ENCODE measurements at regions not wholly inside any gene's neighbourhood (a gene's known extent, or its start where the extent isn't known, plus 50 kb on each side); places are given as distances from the start of the nearest gene placed in this dataset.

DNA sequence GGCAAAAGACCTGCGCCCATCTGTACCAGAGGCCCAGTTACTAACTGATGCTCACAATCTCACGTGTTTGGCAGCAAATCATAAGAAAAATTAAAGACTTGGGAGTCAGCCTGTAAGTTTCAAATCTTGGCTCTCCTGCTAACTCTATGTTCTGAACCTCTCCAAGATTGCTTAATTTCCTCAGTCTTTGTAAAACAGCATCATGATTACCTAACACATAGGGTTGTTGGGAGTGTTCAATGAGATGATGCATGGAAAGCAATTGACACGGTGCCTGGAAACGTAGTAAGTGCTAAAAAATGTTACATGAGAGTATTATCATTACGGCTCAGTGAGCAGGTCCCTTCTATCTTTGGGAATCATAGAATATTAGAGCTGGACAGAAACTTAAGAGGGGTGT is 497.6 kb upstream of the TCF4 start:
- intact Hi-C loops (cut with DNase I; ENCODE audit: low total_unique reads), result no loop called here
- TF ChIP-seq, protein P1, sequence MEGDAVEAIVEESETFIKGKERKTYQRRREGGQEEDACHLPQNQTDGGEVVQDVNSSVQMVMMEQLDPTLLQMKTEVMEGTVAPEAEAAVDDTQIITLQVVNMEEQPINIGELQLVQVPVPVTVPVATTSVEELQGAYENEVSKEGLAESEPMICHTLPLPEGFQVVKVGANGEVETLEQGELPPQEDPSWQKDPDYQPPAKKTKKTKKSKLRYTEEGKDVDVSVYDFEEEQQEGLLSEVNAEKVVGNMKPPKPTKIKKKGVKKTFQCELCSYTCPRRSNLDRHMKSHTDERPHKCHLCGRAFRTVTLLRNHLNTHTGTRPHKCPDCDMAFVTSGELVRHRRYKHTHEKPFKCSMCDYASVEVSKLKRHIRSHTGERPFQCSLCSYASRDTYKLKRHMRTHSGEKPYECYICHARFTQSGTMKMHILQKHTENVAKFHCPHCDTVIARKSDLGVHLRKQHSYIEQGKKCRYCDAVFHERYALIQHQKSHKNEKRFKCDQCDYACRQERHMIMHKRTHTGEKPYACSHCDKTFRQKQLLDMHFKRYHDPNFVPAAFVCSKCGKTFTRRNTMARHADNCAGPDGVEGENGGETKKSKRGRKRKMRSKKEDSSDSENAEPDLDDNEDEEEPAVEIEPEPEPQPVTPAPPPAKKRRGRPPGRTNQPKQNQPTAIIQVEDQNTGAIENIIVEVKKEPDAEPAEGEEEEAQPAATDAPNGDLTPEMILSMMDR (IDR thresholded peaks at IDR 0.05), result no peak
- TF ChIP-seq POLR2A (IDR thresholded peaks at IDR 0.05), result no peak
- no peak for DNase-seq
- Histone ChIP-seq H3K4me1 (peaks cover 3% of the 10 kb centered on the region), H3K36me3 (ENCODE audit: low read depth, missing control alignments) (no peaks in the 10 kb centered on the region), H3K9me3 (no peaks in the 10 kb centered on the region), H3K4me3 (no peak overlapping the region), H3K27ac (no peak overlapping the region), H3K27me3 (no peaks in the 10 kb centered on the region)
- 76 to 77% methylated on average over 5 of the region's 5 CpGs for WGBS, 2 donors

GRCh38 chr18:56083523-56084287 is 495.7 kb upstream of the TCF4 start:
- no peak for TF ChIP-seq POLR2A (IDR thresholded peaks at IDR 0.05)
- TF ChIP-seq, protein P1 (IDR thresholded peaks at IDR 0.05), result no peak
- no peak overlapping the region for H3K4me3 ChIP-seq
- intact Hi-C loops (cut with DNase I; ENCODE audit: low total_unique reads), result no loop called here

DNA sequence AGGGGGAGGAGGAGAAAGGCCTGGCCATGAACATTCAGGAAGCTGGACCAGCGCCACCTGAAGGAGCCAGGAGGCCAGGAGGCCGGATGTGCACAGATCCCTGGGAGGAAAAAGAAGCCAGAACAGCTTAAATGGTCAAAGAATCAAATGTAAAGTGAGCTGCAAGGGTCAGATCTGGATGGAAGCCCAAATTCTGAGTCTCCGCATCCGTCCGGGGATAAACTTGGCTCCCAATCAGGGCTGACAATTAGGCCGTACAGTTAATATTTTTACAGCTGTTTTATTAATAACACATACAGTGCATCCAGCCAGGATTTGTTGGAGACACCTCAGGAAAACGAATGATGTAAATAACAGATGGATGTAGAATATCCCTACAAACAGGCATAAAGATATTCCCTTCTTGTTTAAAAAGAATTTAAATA is 495.1 kb upstream of the TCF4 start:
- H3K9me3 ChIP-seq, result no peaks in the 10 kb centered on the region
- DNase-seq, result peak; percentile 20
- 40 to 52% methylated on average over 7 of the region's 7 CpGs for WGBS, 2 donors
- peaks cover 3% of the 10 kb centered on the region for H3K4me1 ChIP-seq
- H3K27me3 ChIP-seq, result no peaks in the 10 kb centered on the region
- no peak overlapping the region for H3K27ac ChIP-seq
- no peaks in the 10 kb centered on the region for H3K36me3 ChIP-seq (ENCODE audit: low read depth, missing control alignments)
- no peak for TF ChIP-seq POLR2A (IDR thresholded peaks at IDR 0.05)
- TF ChIP-seq, protein P1 (IDR thresholded peaks at IDR 0.05), result no peak
- no peak overlapping the region for H3K4me3 ChIP-seq
- intact Hi-C loops (cut with DNase I; ENCODE audit: low total_unique reads), result no loop called here

More at GRCh38 chr18:56083523-56084287, 495.7 kb upstream of the TCF4 start:
- 56 to 58% methylated on average over 8 of the region's 8 CpGs for whole genome bisulfite sequencing, 2 donors
- Histone ChIP-seq H3K9me3 (no peaks in the 10 kb centered on the region), H3K27ac (no peak overlapping the region), H3K27me3 (no peaks in the 10 kb centered on the region), H3K36me3 (ENCODE audit: low read depth, missing control alignments) (no peaks in the 10 kb centered on the region), H3K4me1 (peaks cover 3% of the 10 kb centered on the region)
- no peak for DNase-seq

DNA sequence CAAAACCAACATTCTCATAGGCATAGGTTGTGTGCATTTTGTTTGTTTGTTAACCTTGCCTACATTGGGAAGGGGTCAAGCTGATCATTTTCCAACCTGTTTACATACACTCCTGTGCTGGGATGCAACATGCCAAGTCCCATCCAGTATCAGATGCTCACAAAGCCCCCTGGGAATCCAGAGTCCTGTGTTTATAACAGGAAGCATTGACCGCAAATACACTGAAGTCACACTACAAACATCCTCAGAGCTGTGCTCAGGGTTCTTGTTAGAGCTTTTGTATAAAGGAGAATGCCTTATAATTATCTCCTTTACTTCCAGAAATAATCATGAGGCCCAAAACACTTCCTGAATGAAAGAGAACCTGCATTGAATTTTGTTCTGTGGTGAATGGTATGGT is 488.7 kb upstream of the TCF4 start:
- Histone ChIP-seq H3K9me3 (no peaks in the 10 kb centered on the region), H3K4me1 (no peaks in the 10 kb centered on the region), H3K4me3 (no peak overlapping the region), H3K36me3 (ENCODE audit: low read depth, missing control alignments) (no peaks in the 10 kb centered on the region), H3K27me3 (no peaks in the 10 kb centered on the region), H3K27ac (no peak overlapping the region)
- DNase-seq, result no peak
- TF ChIP-seq, protein P1 (IDR thresholded peaks at IDR 0.05), result no peak
- no peak for TF ChIP-seq POLR2A (IDR thresholded peaks at IDR 0.05)
- intact Hi-C loops (cut with DNase I; ENCODE audit: low total_unique reads), result no loop called here
- 95 to 100% methylated on average over 1 of the region's 1 CpG for WGBS, 2 donors

- intact Hi-C loops (cut with DNase I; ENCODE audit: low total_unique reads), result no loop called here
- DNase-seq, result no peak
- H3K36me3 ChIP-seq (ENCODE audit: low read depth, missing control alignments), result no peaks in the 10 kb centered on the region
- no peaks in the 10 kb centered on the region for H3K9me3 ChIP-seq
- no peak overlapping the region for H3K4me3 ChIP-seq
- TF ChIP-seq, protein P1 (IDR thresholded peaks at IDR 0.05), result no peak
- no peak for TF ChIP-seq POLR2A (IDR thresholded peaks at IDR 0.05)
- no peaks in the 10 kb centered on the region for H3K4me1 ChIP-seq
- H3K27me3 ChIP-seq, result no peaks in the 10 kb centered on the region
- H3K27ac ChIP-seq, result no peak overlapping the region
- 88 to 90% methylated on average over 5 of the region's 5 CpGs for WGBS, 2 donors
These were observed 480.7 kb upstream of the TCF4 start for GRCh38 chr18:56068701-56069100.
